NCI-H748 treated with DMSO at 0.1 percent for 48 hours (cell line): ENCODE measurements at regions not wholly inside any gene's neighbourhood (a gene's known extent, or its start where the extent isn't known, plus 50 kb on each side); places are given as distances from the start of the nearest gene placed in this dataset.

Source experiments
- DNase-seq: peaks from one replicate; lab custom pipeline; 2025; lab: John Stamatoyannopoulos, UW

DNA sequence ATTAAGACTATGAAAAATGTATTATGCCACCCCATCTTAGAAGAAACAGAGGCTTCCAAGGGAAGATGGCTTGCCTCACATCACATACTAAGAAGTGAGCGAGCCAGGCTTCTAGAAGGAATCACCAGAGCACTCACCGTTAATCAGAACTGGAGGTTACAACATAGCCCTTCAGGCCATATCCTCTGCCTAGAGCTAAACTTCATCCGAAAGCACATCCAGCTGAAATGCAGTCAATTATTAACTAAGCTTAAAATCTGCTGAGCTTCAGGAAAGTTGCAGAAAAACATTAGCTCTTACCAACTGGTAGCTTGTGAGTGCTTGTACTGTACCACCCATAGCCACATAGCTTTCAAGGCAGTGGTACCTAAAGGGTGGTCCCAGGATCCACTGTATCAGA is 483.2 kb downstream of the TBL1XR1 start:
- no peak for DNase-seq

DNA sequence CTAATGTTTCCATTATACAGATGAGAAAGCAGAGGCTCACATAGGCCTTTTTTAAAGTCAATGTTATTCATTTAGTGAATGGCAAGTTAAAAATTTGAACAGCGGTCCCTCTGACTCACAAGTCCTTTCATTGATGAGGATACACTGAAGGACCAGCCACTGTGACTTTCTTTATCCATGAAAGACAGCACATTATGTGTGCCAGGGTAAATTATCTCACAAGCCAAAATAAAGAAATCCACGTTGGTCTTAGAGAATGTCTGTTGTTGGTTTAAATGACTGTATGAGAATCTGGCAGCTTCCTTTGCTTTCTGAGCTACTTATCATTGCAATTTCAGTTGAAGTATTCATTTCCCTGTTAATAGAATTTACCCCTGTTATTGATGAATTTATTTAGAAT is 485.1 kb downstream of the TBL1XR1 start:
- DNase-seq, result no peak

GRCh38 chr3:176699288-176699687 is 498.0 kb downstream of the TBL1XR1 start:
- DNase-seq, result no peak

DNA sequence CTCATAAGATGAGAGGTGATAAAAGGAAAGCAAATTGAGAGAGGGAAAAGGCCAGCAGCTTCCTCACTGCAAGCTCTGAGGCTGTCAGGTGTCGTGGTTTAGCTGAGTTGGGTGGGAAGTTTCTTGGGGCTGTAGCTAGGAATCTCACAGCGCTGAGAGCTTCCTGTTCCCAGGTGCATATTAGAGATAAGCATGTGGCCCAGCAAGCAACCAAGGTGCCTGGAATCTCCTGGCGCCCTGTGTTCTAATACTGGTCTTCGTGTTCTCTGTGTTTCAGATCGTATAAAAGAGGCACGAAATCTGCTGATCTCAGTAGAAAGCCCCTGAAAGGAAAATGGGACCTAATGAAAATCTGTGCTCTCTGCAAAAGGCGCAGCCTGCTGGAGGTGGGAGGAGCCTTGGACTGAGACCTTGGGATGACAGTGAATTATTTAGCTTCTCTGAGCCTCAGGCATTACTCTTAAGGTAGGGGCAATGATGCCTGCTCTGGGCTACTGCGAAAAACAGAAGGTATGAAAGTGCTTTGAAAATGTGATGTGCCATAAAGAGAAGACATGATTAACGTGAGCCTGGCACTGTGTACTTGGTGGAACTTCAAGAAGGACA is 499.9 kb downstream of the TBL1XR1 start:
- DNase-seq, result no peak

GRCh38 chr3:176696816-176697215 is 500.5 kb downstream of the TBL1XR1 start:
- DNase-seq, result no peak

GRCh38 chr3:176692966-176693785 is 504.1 kb downstream of the TBL1XR1 start:
- no peak for DNase-seq

GRCh38 chr3:176692199-176692965 is 504.9 kb downstream of the TBL1XR1 start:
- no peak for DNase-seq

DNA sequence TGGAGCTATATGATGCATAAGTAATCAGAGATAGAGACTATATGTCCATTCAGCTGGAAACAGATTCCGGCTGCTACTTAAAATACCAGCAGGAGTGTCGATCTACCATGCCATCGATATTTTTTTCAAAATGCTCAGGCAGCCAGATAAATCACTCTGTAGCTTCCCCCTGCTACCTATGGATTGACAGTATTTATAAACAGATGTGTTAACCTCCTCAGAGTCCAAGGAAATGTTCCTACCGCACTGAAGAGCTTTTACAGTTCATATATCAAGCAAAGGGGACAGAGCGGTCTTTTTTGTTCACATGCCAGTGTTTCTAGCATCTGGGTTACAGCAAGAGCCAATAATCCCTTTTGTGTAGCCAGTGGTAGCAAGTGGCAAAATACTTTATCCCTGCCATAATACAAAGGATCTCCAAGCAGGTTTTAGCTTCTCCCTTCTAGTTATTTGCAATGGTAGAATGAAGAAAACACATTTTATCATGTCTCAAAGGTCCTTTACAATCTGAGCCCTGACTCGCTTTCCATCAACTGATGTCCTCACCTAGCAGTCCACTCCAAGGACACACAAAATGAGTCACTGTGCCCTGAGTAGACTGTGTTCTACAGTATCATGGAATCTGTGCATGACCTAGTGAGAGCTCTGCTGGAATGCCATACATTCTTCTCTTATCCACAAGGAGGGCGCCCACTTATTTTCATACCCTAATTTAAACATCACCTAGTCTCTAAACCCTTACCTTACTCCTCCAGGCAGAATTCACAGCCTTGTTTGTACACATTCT is 507.0 kb downstream of the TBL1XR1 start:
- no peak for DNase-seq

- no peak for DNase-seq
These were observed 509.5 kb downstream of the TBL1XR1 start for GRCh38 chr3:176687754-176688153.

DNA sequence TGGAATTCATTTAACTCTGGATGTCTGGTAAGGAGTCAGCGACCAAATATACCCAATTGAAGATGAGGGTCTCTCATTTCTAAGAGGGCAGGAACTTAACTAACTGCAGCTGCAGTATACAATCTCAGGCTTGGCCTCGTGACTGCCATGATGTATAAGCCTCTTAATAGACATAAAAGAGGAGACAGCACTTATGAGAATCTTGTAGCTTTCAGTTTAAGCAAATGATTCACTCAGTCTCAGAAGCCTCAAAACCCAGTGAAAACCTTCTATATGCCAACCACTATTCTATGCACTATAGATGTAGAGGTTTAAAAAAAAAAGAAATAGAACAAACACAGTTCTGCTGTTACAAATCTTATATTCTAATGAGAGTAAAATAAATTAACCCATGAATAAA is 513.9 kb downstream of the TBL1XR1 start:
- DNase-seq, result no peak

DNA sequence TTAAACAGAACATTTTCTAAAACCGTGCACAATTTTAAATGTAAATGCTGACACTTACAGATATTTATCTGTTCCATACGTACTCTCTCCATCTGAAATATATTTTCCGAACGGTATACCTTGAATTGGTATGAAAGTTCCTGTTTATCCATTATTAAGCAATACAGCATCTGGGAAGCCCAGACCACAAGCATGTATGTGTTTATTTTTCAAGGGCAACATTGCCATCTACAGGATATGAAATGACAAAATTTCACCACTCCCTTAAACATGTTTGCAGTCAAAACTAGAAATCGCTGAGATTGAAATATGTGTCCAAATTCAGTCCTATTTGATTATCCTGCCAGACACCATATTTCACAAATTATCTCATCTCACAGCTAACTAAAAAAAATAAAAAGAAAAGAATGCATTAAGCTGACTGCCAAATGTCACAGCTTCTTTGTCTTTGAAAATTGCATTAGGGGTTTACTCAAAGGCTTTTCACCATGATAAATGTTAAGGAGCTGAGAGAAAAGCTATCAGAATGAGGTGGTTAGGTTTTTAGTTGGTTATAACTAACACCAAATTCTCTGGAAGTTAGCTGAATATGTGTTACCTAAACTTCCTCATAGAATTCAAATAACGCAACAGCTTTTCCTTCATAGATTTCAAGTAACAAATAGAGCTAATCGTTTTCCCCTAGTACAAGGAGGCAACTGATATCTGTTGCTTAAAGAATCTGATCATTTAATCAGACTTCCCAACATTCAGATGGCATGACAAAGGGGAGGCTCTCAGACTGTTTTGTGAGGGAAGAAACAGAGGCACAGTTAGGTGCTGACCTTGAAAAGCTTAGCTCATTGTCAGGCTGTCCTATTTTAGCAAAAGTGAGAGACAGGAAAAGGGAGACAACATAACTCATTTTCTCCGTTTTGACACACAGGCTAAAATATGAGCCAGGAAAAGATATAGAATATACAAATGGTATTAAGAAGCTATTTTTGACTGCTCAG is 533.1 kb downstream of the TBL1XR1 start:
- peak; percentile 68 for DNase-seq

DNA sequence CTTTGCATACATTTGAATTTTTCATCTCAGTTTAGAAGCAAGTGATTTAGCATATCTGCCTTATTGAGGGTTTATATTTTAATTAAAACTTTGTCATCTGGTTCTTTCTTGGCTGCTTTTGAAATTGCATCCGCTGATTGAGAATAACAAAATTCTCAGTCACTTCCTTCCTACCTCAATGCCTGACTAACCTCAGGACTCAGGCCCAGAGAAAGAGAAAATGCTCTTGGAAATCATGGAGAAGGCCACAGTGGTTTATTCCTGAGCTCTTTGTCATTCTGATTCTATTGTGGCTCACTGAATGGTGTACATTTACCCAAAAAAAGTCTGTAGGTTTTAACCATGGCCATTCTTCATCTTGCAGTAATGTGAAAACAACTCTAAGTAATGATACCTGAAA is 533.9 kb downstream of the TBL1XR1 start:
- DNase-seq, result no peak

DNA sequence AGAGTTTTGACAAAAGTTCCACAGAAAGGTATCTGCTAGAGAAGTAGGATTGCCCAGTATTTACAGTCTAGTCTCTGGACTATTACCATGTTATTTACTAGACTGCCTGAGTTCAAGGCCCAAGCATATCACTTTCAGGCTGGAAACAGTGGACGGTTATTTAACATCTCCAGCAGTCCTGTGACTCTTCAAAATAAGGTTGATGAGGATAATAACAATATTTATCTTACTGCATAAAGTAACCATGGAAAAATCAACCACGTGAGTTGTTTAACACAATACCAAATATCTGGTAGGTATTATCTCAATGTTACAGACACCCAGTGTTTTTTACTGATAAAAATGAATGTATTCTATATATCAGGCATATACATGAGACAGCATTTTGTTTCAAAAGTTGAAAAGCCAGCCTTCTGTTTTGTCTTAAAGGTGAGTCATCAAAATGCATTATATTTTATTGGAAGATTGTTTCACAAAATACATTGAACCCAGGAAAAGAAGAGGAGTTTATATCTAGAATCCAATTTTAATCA is 535.8 kb downstream of the TBL1XR1 start:
- DNase-seq, result no peak

DNA sequence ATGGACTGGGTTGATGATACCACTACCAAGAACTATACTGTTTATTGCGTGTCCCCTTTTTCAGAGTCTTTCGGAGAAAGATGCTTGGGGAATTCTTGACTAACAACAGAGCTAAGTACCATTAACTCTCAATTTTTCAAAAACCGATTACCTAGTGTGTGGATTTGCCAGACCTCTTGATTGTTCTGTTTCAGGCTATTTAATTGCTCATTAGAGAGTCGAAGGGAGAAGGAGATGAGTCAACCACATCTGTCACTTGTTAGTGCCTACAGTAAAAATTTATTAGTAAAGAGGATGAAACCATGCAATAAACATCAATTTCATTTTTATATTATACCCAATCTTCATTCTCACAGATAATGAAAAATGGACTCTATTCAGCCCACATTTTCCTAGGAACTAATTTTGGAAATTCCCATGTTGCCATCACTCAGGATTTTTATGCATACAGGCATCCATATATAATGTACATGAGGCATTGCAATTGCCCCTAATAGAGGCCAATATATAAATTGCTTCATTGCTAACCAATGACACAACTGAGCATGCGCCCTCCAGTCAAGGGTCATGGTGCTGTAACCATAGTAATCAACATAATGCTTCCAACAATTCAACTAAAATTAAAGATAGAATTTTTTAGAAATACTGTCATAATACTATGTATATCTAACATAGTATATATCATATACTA is 541.7 kb downstream of the TBL1XR1 start:
- DNase-seq, result no peak

- no peak for DNase-seq
These were observed 545.7 kb downstream of the TBL1XR1 start for GRCh38 chr3:176651622-176652021.

GRCh38 chr3:176650478-176650877 is 546.8 kb downstream of the TBL1XR1 start:
- no peak for DNase-seq

DNA sequence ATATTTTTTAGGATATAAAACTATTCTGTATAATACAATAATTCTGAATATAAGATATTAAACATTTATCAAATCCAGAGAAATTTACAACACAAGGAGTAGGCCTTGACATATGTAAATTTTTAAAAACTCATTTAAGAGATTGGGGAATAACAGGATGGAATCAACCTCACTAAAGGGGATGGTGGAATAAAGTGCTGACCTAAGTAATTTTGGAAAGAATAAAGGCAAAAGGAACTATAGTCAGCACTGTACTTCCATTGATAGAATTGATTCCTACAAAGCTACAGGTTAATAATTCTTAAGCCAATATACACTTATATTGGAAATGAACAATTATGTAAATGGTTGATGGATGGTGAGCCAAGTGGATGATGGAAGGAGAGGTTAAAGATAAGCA is 549.3 kb downstream of the TBL1XR1 start:
- no peak for DNase-seq

GRCh38 chr3:176633511-176633910 is 563.8 kb downstream of the TBL1XR1 start:
- no peak for DNase-seq

DNA sequence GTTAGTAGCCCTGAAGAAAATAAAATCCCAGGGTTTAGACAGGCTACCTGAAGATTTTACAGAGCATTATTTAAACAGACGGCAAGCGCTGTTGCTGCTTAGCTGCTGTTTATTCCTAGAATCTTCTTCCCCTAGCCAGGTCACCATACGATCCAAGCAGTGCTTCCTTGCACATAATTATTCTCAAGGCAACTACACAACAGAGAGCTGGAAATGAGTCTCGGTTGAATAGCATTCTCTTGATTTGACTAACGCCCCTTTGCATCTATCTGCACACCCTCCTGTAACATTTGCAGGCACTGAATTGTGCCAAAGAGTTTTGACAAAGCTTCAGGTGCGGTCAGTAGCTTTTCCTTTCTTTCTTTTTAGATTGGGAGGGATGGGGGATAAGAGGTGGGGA is 564.4 kb downstream of the TBL1XR1 start:
- no peak for DNase-seq

DNA sequence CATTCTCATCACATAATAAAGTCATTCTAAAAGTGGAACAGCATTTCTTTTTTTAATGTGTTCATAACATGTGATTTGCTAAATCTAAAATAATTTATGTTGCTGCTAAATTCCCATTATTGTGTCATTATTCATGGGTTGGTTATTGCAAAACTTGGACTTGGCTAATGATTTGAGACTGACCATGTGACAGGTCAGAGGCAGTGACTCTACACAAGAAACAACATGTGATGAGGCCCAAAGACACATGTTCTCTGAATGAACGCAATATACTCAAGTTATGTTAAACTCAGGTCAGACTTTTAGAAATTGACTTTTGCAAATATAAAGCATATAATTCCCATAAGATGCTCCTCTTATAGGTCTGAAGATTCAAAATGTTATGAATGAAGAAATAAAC is 566.1 kb downstream of the TBL1XR1 start:
- no peak for DNase-seq
